ENCODE measurements at regions not wholly inside any gene's neighbourhood (a gene's known extent, or its start where the extent isn't known, plus 50 kb on each side); places are given as distances from the start of the nearest gene placed in this dataset.

DNA sequence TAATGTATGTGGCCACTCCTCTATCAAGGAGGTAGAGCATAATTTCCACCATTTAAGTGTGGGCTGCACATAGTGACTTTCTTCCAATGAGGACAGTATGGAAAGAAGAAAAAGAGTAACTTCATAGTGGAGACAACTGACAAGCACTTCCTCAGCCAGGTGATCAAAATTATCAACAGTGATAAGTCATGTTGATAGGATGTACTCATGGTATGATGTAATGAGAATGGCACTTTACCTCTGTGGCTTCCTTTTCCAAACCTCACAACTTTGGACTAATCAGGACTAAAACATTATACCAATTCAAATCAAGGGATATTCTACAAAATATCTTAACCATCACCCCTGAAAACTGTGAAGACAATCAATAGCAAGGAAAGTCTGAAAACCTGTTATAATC is 302.3 kb upstream of the CITED2 start:
- no peaks in the 10 kb centered on the region for H3K36me3 ChIP-seq (ENCODE audit: control insufficient read depth, insufficient read depth, low read length)
- no peaks in the 10 kb centered on the region for H3K27me3 ChIP-seq (replicated peaks; ENCODE audit: control insufficient read depth, insufficient read depth, low read length, poor library complexity, severe bottlenecking)
- no peaks in the 10 kb centered on the region for H3K4me1 ChIP-seq (ENCODE audit: control insufficient read depth, insufficient read depth, low read length, poor library complexity, severe bottlenecking)
- no peaks in the 10 kb centered on the region for H3K9me3 ChIP-seq (ENCODE audit: control insufficient read depth, low read length)
- no peak overlapping the region for H3K27ac ChIP-seq (ENCODE audit: insufficient read depth, low read length, poor library complexity, severe bottlenecking)
- no peak for DNase-seq
- no peak overlapping the region for H3K4me3 ChIP-seq (ENCODE audit: insufficient read depth, low read depth, low read length, poor library complexity, severe bottlenecking)

DNA sequence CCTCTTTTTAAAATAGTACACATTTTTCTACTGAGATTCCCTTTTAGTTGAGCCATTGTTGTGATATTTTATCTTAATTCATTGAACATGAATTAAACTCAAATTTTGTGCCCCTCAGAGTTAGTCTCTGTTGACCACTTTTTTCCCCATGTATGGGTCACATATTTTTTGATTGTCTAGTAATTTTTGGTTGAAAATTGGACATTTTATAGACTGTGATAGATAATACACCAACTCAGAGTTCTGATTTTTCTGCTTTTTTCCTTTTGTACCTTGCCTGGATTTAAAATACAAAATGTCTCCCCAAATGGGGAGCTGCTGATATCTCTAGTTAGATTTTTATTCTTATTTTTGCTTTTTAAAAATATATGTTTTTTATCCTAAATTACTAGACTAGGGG is 291.8 kb upstream of the CITED2 start:
- H3K27ac ChIP-seq (ENCODE audit: insufficient read depth, low read length, poor library complexity, severe bottlenecking) = no peak overlapping the region
- no peaks in the 10 kb centered on the region for H3K36me3 ChIP-seq (ENCODE audit: control insufficient read depth, insufficient read depth, low read length)
- no peaks in the 10 kb centered on the region for H3K4me1 ChIP-seq (ENCODE audit: control insufficient read depth, insufficient read depth, low read length, poor library complexity, severe bottlenecking)
- no peak overlapping the region for H3K4me3 ChIP-seq (ENCODE audit: insufficient read depth, low read depth, low read length, poor library complexity, severe bottlenecking)
- no peak for DNase-seq
- H3K27me3 ChIP-seq (replicated peaks; ENCODE audit: control insufficient read depth, insufficient read depth, low read length, poor library complexity, severe bottlenecking) = no peaks in the 10 kb centered on the region
- H3K9me3 ChIP-seq (ENCODE audit: control insufficient read depth, low read length) = no peaks in the 10 kb centered on the region

DNA sequence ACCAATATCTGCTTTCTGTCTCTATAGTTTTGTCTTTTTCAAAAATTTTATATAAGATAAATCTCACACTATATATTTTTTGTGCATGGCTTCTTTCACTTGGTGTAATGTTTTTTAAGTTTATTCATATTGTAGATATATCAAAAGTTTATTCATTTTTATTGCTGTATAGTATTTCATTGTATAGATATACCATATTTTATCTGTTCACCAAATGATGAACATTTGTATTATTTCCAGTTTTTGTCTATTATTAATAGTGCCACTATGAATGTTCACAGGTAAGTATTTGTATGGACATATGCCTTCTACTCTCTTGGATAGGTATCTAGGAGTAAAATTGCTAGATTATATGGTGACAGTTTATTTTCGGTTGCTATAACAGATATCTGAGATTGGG is 289.5 kb upstream of the CITED2 start:
- H3K4me3 ChIP-seq (ENCODE audit: insufficient read depth, low read depth, low read length, poor library complexity, severe bottlenecking) = no peak overlapping the region
- no peaks in the 10 kb centered on the region for H3K9me3 ChIP-seq (ENCODE audit: control insufficient read depth, low read length)
- H3K27ac ChIP-seq (ENCODE audit: insufficient read depth, low read length, poor library complexity, severe bottlenecking) = no peak overlapping the region
- H3K4me1 ChIP-seq (ENCODE audit: control insufficient read depth, insufficient read depth, low read length, poor library complexity, severe bottlenecking) = no peaks in the 10 kb centered on the region
- DNase-seq = no peak
- no peaks in the 10 kb centered on the region for H3K36me3 ChIP-seq (ENCODE audit: control insufficient read depth, insufficient read depth, low read length)
- H3K27me3 ChIP-seq (replicated peaks; ENCODE audit: control insufficient read depth, insufficient read depth, low read length, poor library complexity, severe bottlenecking) = no peaks in the 10 kb centered on the region

DNA sequence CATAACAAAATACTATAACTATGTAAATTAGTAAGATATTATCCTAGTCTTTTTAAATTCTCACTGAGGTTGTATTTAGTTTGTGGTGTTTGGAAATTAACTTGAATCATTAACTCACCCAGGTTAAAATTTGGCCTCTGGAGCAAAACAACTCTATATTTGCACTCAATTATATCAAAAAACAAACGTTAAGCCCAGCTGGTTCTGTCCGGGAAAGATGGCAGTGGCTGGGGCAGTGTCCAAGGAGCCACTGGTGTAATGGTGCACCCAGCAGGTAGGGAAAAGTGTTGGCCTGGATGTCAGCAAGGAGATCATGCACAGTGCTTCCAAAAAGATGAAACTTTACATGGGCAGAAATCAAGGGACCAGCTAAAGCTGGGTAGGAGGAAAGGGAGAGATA is 285.3 kb upstream of the CITED2 start:
- no peaks in the 10 kb centered on the region for H3K9me3 ChIP-seq (ENCODE audit: control insufficient read depth, low read length)
- H3K27me3 ChIP-seq (replicated peaks; ENCODE audit: control insufficient read depth, insufficient read depth, low read length, poor library complexity, severe bottlenecking) = no peaks in the 10 kb centered on the region
- DNase-seq = no peak
- H3K36me3 ChIP-seq (ENCODE audit: control insufficient read depth, insufficient read depth, low read length) = no peaks in the 10 kb centered on the region
- H3K27ac ChIP-seq (ENCODE audit: insufficient read depth, low read length, poor library complexity, severe bottlenecking) = no peak overlapping the region
- H3K4me3 ChIP-seq (ENCODE audit: insufficient read depth, low read depth, low read length, poor library complexity, severe bottlenecking) = no peak overlapping the region
- no peaks in the 10 kb centered on the region for H3K4me1 ChIP-seq (ENCODE audit: control insufficient read depth, insufficient read depth, low read length, poor library complexity, severe bottlenecking)

DNA sequence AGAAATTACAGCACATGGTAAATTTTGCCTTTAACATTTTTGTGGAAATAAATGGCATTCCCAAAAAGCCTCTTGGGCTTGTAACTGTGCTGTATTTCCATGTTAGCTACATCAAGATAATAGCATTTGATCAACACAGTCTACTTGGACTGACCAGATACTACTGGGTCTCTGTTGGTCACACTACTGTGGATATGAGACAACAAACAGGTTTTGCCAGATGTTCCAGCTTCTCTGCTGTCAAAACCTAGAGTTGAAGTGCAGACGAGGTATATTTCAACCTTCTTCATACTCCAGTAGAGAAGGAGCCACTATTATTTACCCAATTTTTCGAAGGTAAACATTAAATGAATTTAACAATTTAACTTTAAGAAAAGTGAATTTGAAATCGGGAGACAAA is 284.7 kb upstream of the CITED2 start:
- no peaks in the 10 kb centered on the region for H3K9me3 ChIP-seq (ENCODE audit: control insufficient read depth, low read length)
- no peaks in the 10 kb centered on the region for H3K36me3 ChIP-seq (ENCODE audit: control insufficient read depth, insufficient read depth, low read length)
- no peaks in the 10 kb centered on the region for H3K27me3 ChIP-seq (replicated peaks; ENCODE audit: control insufficient read depth, insufficient read depth, low read length, poor library complexity, severe bottlenecking)
- no peak overlapping the region for H3K27ac ChIP-seq (ENCODE audit: insufficient read depth, low read length, poor library complexity, severe bottlenecking)
- no peak for DNase-seq
- H3K4me1 ChIP-seq (ENCODE audit: control insufficient read depth, insufficient read depth, low read length, poor library complexity, severe bottlenecking) = no peaks in the 10 kb centered on the region
- H3K4me3 ChIP-seq (ENCODE audit: insufficient read depth, low read depth, low read length, poor library complexity, severe bottlenecking) = no peak overlapping the region

DNA sequence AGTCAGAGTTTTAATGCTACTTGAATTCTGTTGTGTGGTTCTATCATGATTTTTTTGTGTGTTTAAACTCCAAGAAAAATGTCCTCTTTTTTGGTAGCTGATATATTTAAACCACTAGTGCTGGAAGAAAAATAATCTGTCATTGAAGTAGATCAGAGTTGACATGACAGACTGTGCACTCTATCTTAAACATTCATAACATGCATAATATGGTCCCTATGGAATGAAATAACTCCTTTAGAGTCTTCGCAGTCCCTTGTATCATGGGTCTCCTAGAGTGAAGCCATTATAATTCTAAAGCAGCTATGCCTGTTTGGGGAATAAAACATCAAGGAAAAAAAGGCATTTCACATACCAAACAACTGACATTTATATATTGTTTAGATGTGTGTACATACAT is 282.7 kb upstream of the CITED2 start:
- H3K27ac ChIP-seq (ENCODE audit: insufficient read depth, low read length, poor library complexity, severe bottlenecking) = no peak overlapping the region
- no peaks in the 10 kb centered on the region for H3K9me3 ChIP-seq (ENCODE audit: control insufficient read depth, low read length)
- H3K36me3 ChIP-seq (ENCODE audit: control insufficient read depth, insufficient read depth, low read length) = no peaks in the 10 kb centered on the region
- H3K4me1 ChIP-seq (ENCODE audit: control insufficient read depth, insufficient read depth, low read length, poor library complexity, severe bottlenecking) = no peaks in the 10 kb centered on the region
- H3K27me3 ChIP-seq (replicated peaks; ENCODE audit: control insufficient read depth, insufficient read depth, low read length, poor library complexity, severe bottlenecking) = no peaks in the 10 kb centered on the region
- no peak overlapping the region for H3K4me3 ChIP-seq (ENCODE audit: insufficient read depth, low read depth, low read length, poor library complexity, severe bottlenecking)
- DNase-seq = no peak

DNA sequence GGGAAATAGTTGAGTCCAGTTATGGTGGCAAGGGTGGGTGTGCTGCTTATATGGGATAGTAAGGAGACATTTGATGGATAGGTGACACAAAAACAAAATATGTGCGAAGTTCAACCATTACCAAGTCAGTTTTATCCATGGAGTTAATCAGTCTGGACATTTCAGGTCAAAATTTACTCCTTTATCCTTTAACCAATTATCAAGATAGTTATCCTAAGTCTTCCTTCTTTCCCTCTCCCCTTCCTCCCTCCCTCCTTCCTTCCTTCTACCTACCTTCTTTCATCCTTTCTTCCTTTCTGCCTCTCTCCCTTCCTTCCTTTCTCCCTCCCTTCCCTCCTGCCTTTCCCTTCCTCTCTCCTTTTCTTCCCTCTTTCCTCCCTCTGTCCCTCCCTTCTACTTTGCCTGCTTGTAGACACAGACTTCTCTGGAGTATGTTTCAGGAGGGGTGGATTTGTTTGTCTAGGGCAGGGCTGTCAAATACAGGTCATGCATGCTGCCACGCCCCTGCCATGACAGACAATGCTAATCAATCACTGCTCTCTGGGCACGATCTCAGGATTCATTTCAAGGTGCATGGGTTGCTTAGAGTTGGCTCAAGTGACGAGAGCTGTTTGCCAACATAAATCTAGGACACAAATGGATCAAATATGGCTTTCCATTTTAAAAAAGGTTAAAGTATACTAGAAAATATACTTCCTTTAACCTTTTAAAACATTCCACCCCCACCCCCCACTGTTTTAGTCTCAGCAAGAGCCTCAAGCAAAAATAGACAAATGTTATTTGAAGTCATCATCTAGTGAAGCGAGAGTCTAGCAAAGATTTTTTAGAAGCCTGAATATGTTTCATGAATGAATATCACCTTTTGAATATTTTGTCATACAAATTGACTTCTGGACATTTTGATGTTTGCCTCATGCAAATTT is 281.6 kb upstream of the CITED2 start:
- H3K4me3 ChIP-seq (ENCODE audit: insufficient read depth, low read depth, low read length, poor library complexity, severe bottlenecking) = no peak overlapping the region
- no peaks in the 10 kb centered on the region for H3K27me3 ChIP-seq (replicated peaks; ENCODE audit: control insufficient read depth, insufficient read depth, low read length, poor library complexity, severe bottlenecking)
- no peak for DNase-seq
- no peaks in the 10 kb centered on the region for H3K36me3 ChIP-seq (ENCODE audit: control insufficient read depth, insufficient read depth, low read length)
- no peak overlapping the region for H3K27ac ChIP-seq (ENCODE audit: insufficient read depth, low read length, poor library complexity, severe bottlenecking)
- H3K9me3 ChIP-seq (ENCODE audit: control insufficient read depth, low read length) = no peaks in the 10 kb centered on the region
- no peaks in the 10 kb centered on the region for H3K4me1 ChIP-seq (ENCODE audit: control insufficient read depth, insufficient read depth, low read length, poor library complexity, severe bottlenecking)

DNA sequence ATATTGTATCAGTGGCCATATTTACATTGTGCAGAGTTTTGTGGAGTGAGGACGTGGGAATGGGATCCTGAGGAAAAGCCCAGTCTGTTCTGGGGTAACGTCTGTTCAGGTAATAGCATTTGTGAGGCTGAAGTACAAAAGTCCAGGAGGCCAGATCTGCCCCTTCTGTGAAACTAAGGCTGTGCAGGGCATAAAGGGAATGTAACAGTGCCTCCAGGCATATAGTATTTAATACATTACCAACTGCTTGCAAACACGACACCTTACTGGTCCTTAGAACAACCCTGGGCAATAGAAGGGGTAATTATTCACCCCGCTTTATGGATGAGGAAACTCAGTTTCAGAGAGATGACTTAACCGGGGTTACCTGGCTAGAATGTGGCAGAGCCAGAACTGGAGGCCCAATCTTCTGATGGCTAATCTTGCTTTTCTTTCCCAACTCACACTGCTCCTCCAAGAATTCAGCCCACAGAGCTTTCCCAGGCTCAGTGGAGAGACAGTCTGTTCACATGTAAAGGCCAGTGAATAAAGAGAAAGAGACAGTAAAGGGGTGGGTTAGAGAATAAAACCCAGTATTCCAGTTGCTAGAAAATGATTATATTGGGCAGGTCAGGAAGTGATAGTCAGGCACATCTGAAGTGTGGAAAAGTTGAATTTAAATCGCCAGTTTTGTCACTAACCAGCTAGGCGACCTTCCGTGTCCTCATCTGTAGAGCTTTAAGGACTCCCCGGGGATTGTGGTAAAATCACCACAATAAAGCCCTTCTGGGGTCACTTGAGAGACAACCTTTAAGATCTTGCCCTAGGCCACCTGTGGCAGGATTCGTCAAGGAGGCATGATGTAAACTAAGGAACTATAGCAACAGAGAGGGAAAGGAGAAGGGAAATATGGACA is 280.7 kb upstream of the CITED2 start:
- no peak for DNase-seq
- Histone ChIP-seq H3K9me3 (ENCODE audit: control insufficient read depth, low read length) (no peaks in the 10 kb centered on the region), H3K27me3 (replicated peaks; ENCODE audit: control insufficient read depth, insufficient read depth, low read length, poor library complexity, severe bottlenecking) (no peaks in the 10 kb centered on the region), H3K27ac (ENCODE audit: insufficient read depth, low read length, poor library complexity, severe bottlenecking) (no peak overlapping the region), H3K4me3 (ENCODE audit: insufficient read depth, low read depth, low read length, poor library complexity, severe bottlenecking) (no peak overlapping the region), H3K4me1 (ENCODE audit: control insufficient read depth, insufficient read depth, low read length, poor library complexity, severe bottlenecking) (no peaks in the 10 kb centered on the region), H3K36me3 (ENCODE audit: control insufficient read depth, insufficient read depth, low read length) (no peaks in the 10 kb centered on the region)

DNA sequence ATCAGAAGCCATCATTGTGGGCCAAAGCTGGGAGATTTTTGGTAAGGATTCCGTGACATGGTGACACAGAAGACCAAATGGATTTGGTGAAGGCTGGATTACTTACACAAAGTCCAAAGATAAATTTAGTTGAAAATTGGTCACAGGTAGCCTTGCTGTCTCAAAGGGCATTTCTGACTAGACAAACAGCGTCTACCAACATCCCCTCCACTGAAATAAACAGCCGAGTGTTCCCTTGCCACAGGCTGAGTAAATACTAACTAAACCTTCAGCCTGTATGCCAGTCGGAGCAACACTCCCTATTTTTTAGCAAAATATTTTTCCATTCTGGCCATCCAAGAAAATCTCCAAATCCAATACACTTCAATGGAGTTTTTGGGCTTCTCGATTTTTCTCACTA is 279.9 kb upstream of the CITED2 start:
- H3K27ac ChIP-seq (ENCODE audit: insufficient read depth, low read length, poor library complexity, severe bottlenecking) = no peak overlapping the region
- no peak for DNase-seq
- no peak overlapping the region for H3K4me3 ChIP-seq (ENCODE audit: insufficient read depth, low read depth, low read length, poor library complexity, severe bottlenecking)
- H3K27me3 ChIP-seq (replicated peaks; ENCODE audit: control insufficient read depth, insufficient read depth, low read length, poor library complexity, severe bottlenecking) = no peaks in the 10 kb centered on the region
- H3K36me3 ChIP-seq (ENCODE audit: control insufficient read depth, insufficient read depth, low read length) = no peaks in the 10 kb centered on the region
- no peaks in the 10 kb centered on the region for H3K9me3 ChIP-seq (ENCODE audit: control insufficient read depth, low read length)
- no peaks in the 10 kb centered on the region for H3K4me1 ChIP-seq (ENCODE audit: control insufficient read depth, insufficient read depth, low read length, poor library complexity, severe bottlenecking)

DNA sequence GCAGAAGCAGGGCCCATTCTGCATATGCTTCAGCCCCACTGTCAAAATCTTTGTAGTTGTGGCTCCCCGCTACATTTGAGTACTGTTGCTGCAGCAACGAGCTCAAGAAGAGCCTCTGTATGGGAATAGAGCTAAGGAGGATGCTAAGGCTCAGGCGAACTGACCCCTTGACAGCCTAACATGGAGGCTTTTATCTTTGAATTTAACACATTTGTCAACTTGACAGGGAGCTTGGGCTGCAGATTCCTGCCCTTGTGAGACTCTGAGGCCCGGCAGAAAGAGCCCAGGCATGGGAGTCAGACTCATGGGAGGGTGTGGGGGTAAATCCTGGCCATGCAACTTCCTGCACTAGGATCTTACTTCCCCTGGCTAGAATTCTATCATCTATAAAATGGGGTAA is 278.7 kb upstream of the CITED2 start:
- H3K9me3 ChIP-seq (ENCODE audit: control insufficient read depth, low read length) = no peaks in the 10 kb centered on the region
- no peaks in the 10 kb centered on the region for H3K4me1 ChIP-seq (ENCODE audit: control insufficient read depth, insufficient read depth, low read length, poor library complexity, severe bottlenecking)
- no peak overlapping the region for H3K27ac ChIP-seq (ENCODE audit: insufficient read depth, low read length, poor library complexity, severe bottlenecking)
- no peaks in the 10 kb centered on the region for H3K36me3 ChIP-seq (ENCODE audit: control insufficient read depth, insufficient read depth, low read length)
- no peak overlapping the region for H3K4me3 ChIP-seq (ENCODE audit: insufficient read depth, low read depth, low read length, poor library complexity, severe bottlenecking)
- H3K27me3 ChIP-seq (replicated peaks; ENCODE audit: control insufficient read depth, insufficient read depth, low read length, poor library complexity, severe bottlenecking) = no peaks in the 10 kb centered on the region
- no peak for DNase-seq

Data from effector memory CD4-positive, alpha-beta T cell (primary cell).